ENCODE measurements at regions not wholly inside any gene's neighbourhood (a gene's known extent, or its start where the extent isn't known, plus 50 kb on each side); places are given as distances from the start of the nearest gene placed in this dataset.

- DNase-seq (ENCODE audit: low read depth in 4 of 4, low spot score in 3 of 4), result no peak
These were observed 1329.5 kb upstream of the WWC1 start for GRCh38 chr5:166961913-166962312.

- DNase-seq (ENCODE audit: low read depth in 4 of 4, low spot score in 3 of 4), result no peak
These were observed 1329.0 kb upstream of the WWC1 start for GRCh38 chr5:166962461-166962860.

GRCh38 chr5:166963596-166963995 is 1327.8 kb upstream of the WWC1 start:
- no peak for DNase-seq (ENCODE audit: low read depth in 4 of 4, low spot score in 3 of 4)

- DNase-seq (ENCODE audit: low read depth in 4 of 4, low spot score in 3 of 4), result peak in 1 of 4 donors; percentile 5
These were observed 1313.5 kb upstream of the WWC1 start for GRCh38 chr5:166977911-166978422.

- DNase-seq (ENCODE audit: low read depth in 4 of 4, low spot score in 3 of 4), result peak in 1 of 4 donors; percentile 8
These were observed 1312.0 kb upstream of the WWC1 start for GRCh38 chr5:166979307-166979895.

GRCh38 chr5:166980666-166981065 is 1310.8 kb upstream of the WWC1 start:
- DNase-seq (ENCODE audit: low read depth in 4 of 4, low spot score in 3 of 4), result no peak

- DNase-seq (ENCODE audit: low read depth in 4 of 4, low spot score in 3 of 4), result no peak
These were observed 1309.2 kb upstream of the WWC1 start for GRCh38 chr5:166982226-166982625.

- no peak for DNase-seq (ENCODE audit: low read depth in 4 of 4, low spot score in 3 of 4)
These were observed 1299.8 kb upstream of the WWC1 start for GRCh38 chr5:166991601-166992000.

- DNase-seq (ENCODE audit: low read depth in 4 of 4, low spot score in 3 of 4), result no peak
These were observed 1299.3 kb upstream of the WWC1 start for GRCh38 chr5:166992108-166992507.

- DNase-seq (ENCODE audit: low read depth in 4 of 4, low spot score in 3 of 4), result no peak
These were observed 1298.3 kb upstream of the WWC1 start for GRCh38 chr5:166992874-166993722.

- no peak for DNase-seq (ENCODE audit: low read depth in 4 of 4, low spot score in 3 of 4)
These were observed 1297.2 kb upstream of the WWC1 start for GRCh38 chr5:166994226-166994625.

- no peak for DNase-seq (ENCODE audit: low read depth in 4 of 4, low spot score in 3 of 4)
These were observed 1290.2 kb upstream of the WWC1 start for GRCh38 chr5:167001246-167001645.

GRCh38 chr5:167008705-167009104 is 1282.7 kb upstream of the WWC1 start:
- DNase-seq (ENCODE audit: low read depth in 4 of 4, low spot score in 3 of 4), result no peak

GRCh38 chr5:167011196-167011595 is 1280.2 kb upstream of the WWC1 start:
- DNase-seq (ENCODE audit: low read depth in 4 of 4, low spot score in 3 of 4), result no peak

GRCh38 chr5:167012123-167013034 is 1279.1 kb upstream of the WWC1 start:
- DNase-seq (ENCODE audit: low read depth in 4 of 4, low spot score in 3 of 4), result no peak

GRCh38 chr5:167014401-167015056 is 1276.9 kb upstream of the WWC1 start:
- no peak for DNase-seq (ENCODE audit: low read depth in 4 of 4, low spot score in 3 of 4)

- DNase-seq (ENCODE audit: low read depth in 4 of 4, low spot score in 3 of 4), result no peak
These were observed 1271.0 kb upstream of the WWC1 start for GRCh38 chr5:167020418-167020817.

- DNase-seq (ENCODE audit: low read depth in 4 of 4, low spot score in 3 of 4), result no peak
These were observed 1262.0 kb upstream of the WWC1 start for GRCh38 chr5:167029488-167029887.

GRCh38 chr5:167030500-167031120 is 1260.8 kb upstream of the WWC1 start:
- DNase-seq (ENCODE audit: low read depth in 4 of 4, low spot score in 3 of 4), result no peak

- DNase-seq (ENCODE audit: low read depth in 4 of 4, low spot score in 3 of 4), result no peak
These were observed 1254.9 kb upstream of the WWC1 start for GRCh38 chr5:167036585-167036984.
